Heart right ventricle (tissue), 16 donors: ENCODE measurements at regions not wholly inside any gene's neighbourhood (a gene's known extent, or its start where the extent isn't known, plus 50 kb on each side); places are given as distances from the start of the nearest gene placed in this dataset.

Experiments used
- ATAC-seq, 8 donors: fragments of 200-7000 bp; cut with Tn5 transposase; one replicate each; pipeline ENCODE4 v1.9.1; 2020; ENCODE audit warnings: mild to moderate bottlenecking in 8 of 8, moderate library complexity in 8 of 8, moderate number of reproducible peaks in 1 of 8
- DNase-seq, 2 donors: peaks; one replicate each; pipeline ENCODE4 v3.0.0-alpha.2; 2020
- H3K27ac ChIP-seq, 10 donors: fragments of 200-600 bp; sonication (generic) in 2 of 10; one replicate each; pipeline versions ENCODE4 v1.5.0 to v1.8.0; 2020 to 2022; ENCODE audit warnings: mild to moderate bottlenecking in 3 of 10
- H3K27me3 ChIP-seq, 7 donors: fragments of 200-600 bp; one replicate each; pipeline ENCODE4 v1.8.0; 2021 to 2022; ENCODE audit warnings: mild to moderate bottlenecking in 2 of 7
- H3K36me3 ChIP-seq, 9 donors: fragments of 200-600 bp; sonication (generic) in 1 of 9; one replicate each; pipeline versions ENCODE4 v1.5.0 to v1.8.0; 2020 to 2022; ENCODE audit warnings: mild to moderate bottlenecking in 2 of 9
- H3K4me1 ChIP-seq, 9 donors: fragments of 200-600 bp; sonication (generic) in 1 of 9; one replicate each; pipeline versions ENCODE4 v1.5.0 to v1.8.0; 2020 to 2022; ENCODE audit warnings: mild to moderate bottlenecking in 4 of 9
- H3K4me3 ChIP-seq, 10 donors: fragments of 200-600 bp; sonication (generic) in 2 of 10; one replicate each; pipeline versions ENCODE4 v1.5.0 to v1.8.0; 2020 to 2022; ENCODE audit warnings: mild to moderate bottlenecking in 7 of 10, moderate library complexity in 2 of 10
- H3K9me3 ChIP-seq, 11 donors: fragments of 200-600 bp in 10 of 11; sonication (generic) in 2 of 11; one replicate each; pipeline versions ENCODE4 v1.5.0 to v1.8.0; 2013 to 2022; ENCODE audit warnings: mild to moderate bottlenecking in 2 of 11, control low read depth in 1 of 11, moderate library complexity in 1 of 11
- WGBS, 2 donors: extraction: QIAGEN DNeasy Blood & Tissue Kit; methylation state at CpG; one replicate each; pipeline ENCODE4 v1.1.7; 2013; ENCODE audit warnings: inconsistent platforms in 1 of 2; 5-methylcytosine and 5-hydroxymethylcytosine counted together
- intact Hi-C, 10 donors: fragments of 100-400 bp; cut with DNase I; formaldehyde crosslinking; loops; one replicate each; pipeline versions ENCODE4 v1.11.1 to v1.14.2; 2022
- TF ChIP-seq, protein P1 (sequence below), 9 donors: fragments of 200-600 bp; sonication (generic) in 2 of 9; IDR thresholded peaks; one replicate each; pipeline versions ENCODE4 v1.5.0 to v1.8.0; 2021 to 2022; ENCODE audit warnings: antibody characterized with exemption in 9 of 9, mild to moderate bottlenecking in 5 of 9, moderate library complexity in 1 of 9
- donor health status: Arrhythmogenic right ventricular cardiomyopathy.
- donor health status: ischemic (EF 13 %, LVEDD 7.1; RV severe dilation, severe dysfunction).
- donor health status: healthy with polysubstance abuse.
- donor health status: DM: no; HTN: yes; CAD: no.
- donor health status: DM: no; HTN: no; CAD: no.
- donor health status: ischemic (EF 25% LVEDD 6.9; RV normal size, moderate dysfunction).
- donor health status: ischemic (EF 25% LVEDD 5.7; RV mildly dilated, moderate dysfunction).
- donor health status: healthy.
- donor health status: DM: yes; HTN: yes; CAD: no.
- donor health status: Ischemic cardiomyopathy.
- donor health status: ischemic (EF 35%, LVEDD 5.7; RV mildly dilated, moderate dysfunction).
- donor health status: nonischemic (EF 11% LVEDD 7.7; RV severe dilation, severe dysfunction).
- donor health status: DM: yes; HTN: yes; CAD: no.
- donor health status: PGD.
- donor health status: ischemic (EF 29% LVEDD 5.4; RV normal size, mild dysfunction).
- donor health status: nonischemic (EF 23%, LVEDD 6.1; RV moderate dilation, normal function).

DNA sequence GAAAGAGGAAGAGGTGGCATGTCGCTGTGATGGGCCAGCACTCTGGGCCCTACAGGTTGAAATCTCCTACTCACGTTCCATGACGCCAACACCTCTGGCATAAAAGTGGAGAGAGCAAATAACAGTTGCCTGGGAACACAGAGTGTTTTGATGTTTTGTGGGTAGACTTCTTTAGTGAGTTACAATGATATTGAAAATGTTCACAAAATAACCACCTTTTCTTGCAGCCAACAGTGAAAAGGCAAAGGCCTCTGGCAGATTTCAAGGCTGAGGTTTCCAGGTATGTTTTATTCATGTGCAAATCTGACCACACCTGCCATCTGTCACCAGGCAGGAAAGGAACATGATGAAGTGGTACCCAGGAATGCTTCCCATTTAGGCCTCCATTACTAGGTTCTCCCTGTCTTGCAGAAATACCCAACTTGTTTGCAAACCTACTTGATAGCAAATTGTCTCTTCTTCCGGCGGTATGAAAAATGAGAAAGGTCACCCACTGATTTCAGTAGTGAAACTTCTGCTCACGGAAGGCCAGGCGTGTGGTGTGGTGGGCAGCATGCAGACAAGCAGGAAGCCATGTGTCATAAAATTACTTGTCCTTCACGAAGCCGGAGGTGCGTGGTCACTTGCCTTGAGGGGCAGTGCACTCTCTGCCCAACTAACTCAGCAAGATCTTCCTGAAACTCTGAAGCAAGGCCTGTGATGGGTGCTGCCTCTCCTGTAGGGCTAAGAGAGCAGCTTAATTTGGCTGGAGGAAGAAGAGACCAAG is 299.1 kb upstream of the PRDM1 start:
- DNase-seq (no peak), ATAC-seq (no peak)
- intact Hi-C loops, result no loop called here
- H3K36me3 ChIP-seq, result no peaks in the 10 kb centered on the region
- 91% methylated on average over 10 of the region's 10 CpGs for WGBS, 2 donors
- H3K27ac ChIP-seq, result no peak overlapping the region
- H3K9me3 ChIP-seq, result no peaks in the 10 kb centered on the region
- H3K27me3 ChIP-seq, result peaks cover 0 to 4% (median 0%) of the 10 kb centered on the region in 7 donors
- TF ChIP-seq, protein P1, sequence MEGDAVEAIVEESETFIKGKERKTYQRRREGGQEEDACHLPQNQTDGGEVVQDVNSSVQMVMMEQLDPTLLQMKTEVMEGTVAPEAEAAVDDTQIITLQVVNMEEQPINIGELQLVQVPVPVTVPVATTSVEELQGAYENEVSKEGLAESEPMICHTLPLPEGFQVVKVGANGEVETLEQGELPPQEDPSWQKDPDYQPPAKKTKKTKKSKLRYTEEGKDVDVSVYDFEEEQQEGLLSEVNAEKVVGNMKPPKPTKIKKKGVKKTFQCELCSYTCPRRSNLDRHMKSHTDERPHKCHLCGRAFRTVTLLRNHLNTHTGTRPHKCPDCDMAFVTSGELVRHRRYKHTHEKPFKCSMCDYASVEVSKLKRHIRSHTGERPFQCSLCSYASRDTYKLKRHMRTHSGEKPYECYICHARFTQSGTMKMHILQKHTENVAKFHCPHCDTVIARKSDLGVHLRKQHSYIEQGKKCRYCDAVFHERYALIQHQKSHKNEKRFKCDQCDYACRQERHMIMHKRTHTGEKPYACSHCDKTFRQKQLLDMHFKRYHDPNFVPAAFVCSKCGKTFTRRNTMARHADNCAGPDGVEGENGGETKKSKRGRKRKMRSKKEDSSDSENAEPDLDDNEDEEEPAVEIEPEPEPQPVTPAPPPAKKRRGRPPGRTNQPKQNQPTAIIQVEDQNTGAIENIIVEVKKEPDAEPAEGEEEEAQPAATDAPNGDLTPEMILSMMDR (IDR thresholded peaks at IDR 0.05), result no peak
- H3K4me3 ChIP-seq, result no peak overlapping the region
- peaks cover 0 to 55% (median 0%) of the 10 kb centered on the region in 9 donors for H3K4me1 ChIP-seq

DNA sequence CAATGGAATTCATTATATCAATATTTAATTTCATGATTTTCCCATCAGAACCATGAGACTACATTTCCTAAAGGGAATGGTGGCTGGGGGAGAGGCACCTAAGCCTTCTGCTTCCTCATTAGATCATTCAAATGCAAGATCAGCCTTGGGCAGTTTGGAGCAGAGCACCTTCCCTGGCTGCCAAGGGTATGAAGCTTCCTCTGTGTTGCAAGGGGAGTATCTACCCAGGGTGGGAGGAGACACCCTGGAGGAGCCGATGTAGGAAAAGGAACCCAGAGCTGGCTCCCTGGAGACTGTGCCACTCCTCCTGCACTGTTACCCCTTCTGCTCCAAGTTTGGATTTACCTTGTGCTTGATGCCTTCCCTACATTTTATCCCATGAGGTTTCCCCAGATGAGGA is 299.7 kb upstream of the PRDM1 start:
- no peaks in the 10 kb centered on the region for H3K9me3 ChIP-seq
- H3K27ac ChIP-seq, result no peak overlapping the region
- peaks cover 0 to 4% (median 0%) of the 10 kb centered on the region in 7 donors for H3K27me3 ChIP-seq
- DNase-seq (no peak), ATAC-seq (no peak)
- peaks cover 0 to 49% (median 0%) of the 10 kb centered on the region in 9 donors for H3K4me1 ChIP-seq
- H3K4me3 ChIP-seq, result no peak overlapping the region
- WGBS, 2 donors, result 46 to 65% methylated on average over 1 of the region's 1 CpG
- intact Hi-C loops, result no loop called here
- H3K36me3 ChIP-seq, result no peaks in the 10 kb centered on the region
- TF ChIP-seq, protein P1 (IDR thresholded peaks at IDR 0.05), result no peak

DNA sequence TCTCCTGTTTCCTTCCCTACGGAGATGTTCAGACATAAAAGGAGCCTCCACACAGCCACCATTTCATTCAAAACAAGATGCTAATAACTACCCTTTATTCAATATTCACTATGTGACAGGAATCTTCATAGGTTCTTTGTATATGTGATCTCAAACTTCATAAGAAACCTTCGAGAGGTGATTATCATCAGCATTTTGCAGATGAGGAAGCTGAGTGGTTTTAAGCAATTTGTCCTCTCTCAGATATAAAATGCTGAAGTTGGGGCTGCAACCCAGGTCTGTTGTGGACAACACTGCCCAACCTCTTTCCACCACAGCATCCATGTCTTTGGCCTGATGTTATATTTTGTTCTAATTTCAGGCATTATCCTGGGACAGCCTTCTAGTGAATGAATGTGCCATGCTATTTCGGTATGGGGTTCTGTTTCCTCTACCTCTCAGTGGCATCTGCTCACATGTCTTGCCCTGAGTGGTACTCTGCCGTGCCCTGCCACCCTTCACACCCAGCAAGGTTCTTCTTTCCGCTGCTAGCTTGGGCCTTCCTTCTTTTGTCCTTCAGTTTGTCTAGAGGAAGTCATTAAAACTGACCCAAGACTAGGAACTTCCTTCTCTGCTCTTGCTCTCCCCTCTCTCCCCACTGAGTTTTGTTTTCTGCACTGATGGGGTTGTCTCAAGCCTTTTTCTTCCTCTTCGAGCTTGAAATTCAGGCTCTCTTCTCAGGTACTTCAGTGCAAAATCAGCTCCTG is 300.9 kb upstream of the PRDM1 start:
- Histone ChIP-seq H3K27me3 (peaks cover 0 to 4% (median 0%) of the 10 kb centered on the region in 7 donors), H3K4me3 (no peak overlapping the region), H3K36me3 (no peaks in the 10 kb centered on the region), H3K9me3 (no peaks in the 10 kb centered on the region), H3K4me1 (peaks cover 0 to 39% (median 0%) of the 10 kb centered on the region in 9 donors), H3K27ac (peak overlapping the region in 1 of 10 donors; percentile 42)
- DNase-seq, result no peak
- intact Hi-C loops, result no loop called here
- WGBS, 2 donors, result 73 to 75% methylated on average over 6 of the region's 6 CpGs
- TF ChIP-seq, protein P1 (IDR thresholded peaks at IDR 0.05), result no peak
- ATAC-seq, result peak in 5 of 8 donors; percentile 33 to 71 (median 53)

DNA sequence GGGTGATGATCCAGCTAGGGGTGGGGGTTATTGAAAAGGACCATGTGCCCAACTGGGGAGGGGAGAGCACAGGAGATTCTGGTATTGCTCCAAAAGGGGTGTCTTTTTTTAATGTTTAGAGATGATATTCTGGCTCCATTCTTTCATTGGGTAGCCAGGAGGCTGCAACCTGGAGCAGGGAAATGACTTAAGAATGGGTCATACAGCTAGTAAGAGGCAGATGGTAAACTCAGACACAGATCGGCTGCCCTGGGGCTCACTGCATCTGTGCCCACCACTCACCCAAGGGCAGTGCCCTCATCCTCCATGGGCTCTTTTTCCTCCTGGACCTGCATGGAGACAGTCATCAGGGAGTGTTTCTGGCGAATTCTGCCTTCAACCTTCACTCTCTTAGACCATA is 302.0 kb upstream of the PRDM1 start:
- Histone ChIP-seq H3K4me3 (no peak overlapping the region), H3K27me3 (peaks cover 0 to 4% (median 0%) of the 10 kb centered on the region in 7 donors), H3K27ac (no peak overlapping the region), H3K4me1 (peaks cover 0 to 39% (median 0%) of the 10 kb centered on the region in 9 donors), H3K9me3 (no peaks in the 10 kb centered on the region), H3K36me3 (no peaks in the 10 kb centered on the region)
- TF ChIP-seq, protein P1 (IDR thresholded peaks at IDR 0.05), result no peak
- intact Hi-C loops, result no loop called here
- DNase-seq (no peak), ATAC-seq (no peak)
- WGBS, 2 donors, result 77 to 92% methylated on average over 2 of the region's 2 CpGs
